ENCODE measurements at regions not wholly inside any gene's neighbourhood (a gene's known extent, or its start where the extent isn't known, plus 50 kb on each side); places are given as distances from the start of the nearest gene placed in this dataset.

DNA sequence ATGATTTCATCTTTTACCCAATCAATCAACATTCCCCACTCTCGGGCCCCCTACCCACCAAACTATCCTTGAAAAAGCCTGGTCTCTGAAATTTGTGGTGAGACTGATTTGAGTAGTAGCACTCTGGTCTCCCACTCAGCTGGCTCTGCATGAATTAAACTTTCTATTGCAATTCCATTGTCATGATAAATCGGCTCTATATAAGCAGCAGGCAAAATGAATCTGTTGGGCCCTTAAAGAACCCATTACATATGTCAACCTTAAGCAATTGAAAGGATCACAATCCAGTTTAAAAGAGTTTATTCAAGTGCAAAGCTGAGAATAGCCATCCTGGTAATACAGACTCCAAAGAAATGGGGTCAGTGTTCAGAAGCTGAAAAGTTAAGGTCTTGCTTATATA, 68.2 kb downstream of the NEURL3 start:
- TF ChIP-seq, protein P1, sequence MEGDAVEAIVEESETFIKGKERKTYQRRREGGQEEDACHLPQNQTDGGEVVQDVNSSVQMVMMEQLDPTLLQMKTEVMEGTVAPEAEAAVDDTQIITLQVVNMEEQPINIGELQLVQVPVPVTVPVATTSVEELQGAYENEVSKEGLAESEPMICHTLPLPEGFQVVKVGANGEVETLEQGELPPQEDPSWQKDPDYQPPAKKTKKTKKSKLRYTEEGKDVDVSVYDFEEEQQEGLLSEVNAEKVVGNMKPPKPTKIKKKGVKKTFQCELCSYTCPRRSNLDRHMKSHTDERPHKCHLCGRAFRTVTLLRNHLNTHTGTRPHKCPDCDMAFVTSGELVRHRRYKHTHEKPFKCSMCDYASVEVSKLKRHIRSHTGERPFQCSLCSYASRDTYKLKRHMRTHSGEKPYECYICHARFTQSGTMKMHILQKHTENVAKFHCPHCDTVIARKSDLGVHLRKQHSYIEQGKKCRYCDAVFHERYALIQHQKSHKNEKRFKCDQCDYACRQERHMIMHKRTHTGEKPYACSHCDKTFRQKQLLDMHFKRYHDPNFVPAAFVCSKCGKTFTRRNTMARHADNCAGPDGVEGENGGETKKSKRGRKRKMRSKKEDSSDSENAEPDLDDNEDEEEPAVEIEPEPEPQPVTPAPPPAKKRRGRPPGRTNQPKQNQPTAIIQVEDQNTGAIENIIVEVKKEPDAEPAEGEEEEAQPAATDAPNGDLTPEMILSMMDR (IDR thresholded peaks at IDR 0.05; ENCODE audit: borderline replicate concordance, extremely low read depth, low read length, poor library complexity, severe bottlenecking): no peak
- TF ChIP-seq EZH2 (IDR thresholded peaks at IDR 0.05; ENCODE audit: borderline replicate concordance, low read depth, low read length, severe bottlenecking): no peak
